ENCODE measurements at regions not wholly inside any gene's neighbourhood (a gene's known extent, or its start where the extent isn't known, plus 50 kb on each side); places are given as distances from the start of the nearest gene placed in this dataset.

GRCh38 chr10:6813856-6814255, 233.8 kb upstream of the PRKCQ start (continued):
- no peak for TF ChIP-seq ZNF462 (CRISPR knock-in tag; IDR thresholded peaks at IDR 0.05)
- no peak for TF ChIP-seq CTCF (conservative IDR thresholded peaks at IDR 0.05; ENCODE audit: low read depth in 2 of 2)
- no peak for TF ChIP-seq ZNF331 (CRISPR knock-in tag; IDR thresholded peaks at IDR 0.05; ENCODE audit: low read depth)

- Histone ChIP-seq H3F3A (replicated peaks; ENCODE audit: low read depth) (no peaks in the 10 kb centered on the region), H3K4me2 (peak overlapping the region; percentile 37; the same call in 1 of the 2 replicates), H2AFZ (no peak overlapping the region), H4K20me1 (replicated peaks; ENCODE audit: insufficient read depth) (no peaks in the 10 kb centered on the region), H3K79me2 (replicated peaks; ENCODE audit: insufficient read depth) (no peaks in the 10 kb centered on the region), H3K9me2 (ENCODE audit: insufficient read depth) (peaks cover 7% of the 10 kb centered on the region; the same call in 1 of the 2 replicates), H3K27me3 (ENCODE audit: insufficient read depth) (no peaks in the 10 kb centered on the region), H3K27ac (ENCODE audit: low read depth) (peak overlapping the region; percentile 71; the same call in 1 of the 2 replicates), H3K36me3 (ENCODE audit: insufficient read depth) (peaks cover 18% of the 10 kb centered on the region; the same call in 1 of the 2 replicates), H3K4me3 (no peak overlapping the region), H3K4me1 (ENCODE audit: insufficient read depth) (peaks cover 29% of the 10 kb centered on the region)
- TF ChIP-seq CTCF (conservative IDR thresholded peaks at IDR 0.05; ENCODE audit: low read depth in 2 of 2) (no peak), JUNB (IDR thresholded peaks at IDR 0.05; ENCODE audit: unreplicated experiment) (no peak)
- H3K27ac Mint-ChIP-seq = no peak overlapping the region
- H3K4me1 Mint-ChIP-seq = peaks cover 23% of the 10 kb centered on the region
- H3K9me3 Mint-ChIP-seq = peaks cover 32% of the 10 kb centered on the region
- no peak for ATAC-seq
- H3K4me3 Mint-ChIP-seq = no peak overlapping the region
- H3K36me3 Mint-ChIP-seq (ENCODE audit: low read depth) = peaks cover 31% of the 10 kb centered on the region
- no peak for DNase-seq (ENCODE audit: low spot score)
- H3K27me3 Mint-ChIP-seq (ENCODE audit: insufficient read depth, low read depth, poor library complexity) = peaks cover 3% of the 10 kb centered on the region
These were observed 233.2 kb upstream of the PRKCQ start for GRCh38 chr10:6813306-6813705.
